ENCODE measurements at regions not wholly inside any gene's neighbourhood (a gene's known extent, or its start where the extent isn't known, plus 50 kb on each side); places are given as distances from the start of the nearest gene placed in this dataset.

DNA sequence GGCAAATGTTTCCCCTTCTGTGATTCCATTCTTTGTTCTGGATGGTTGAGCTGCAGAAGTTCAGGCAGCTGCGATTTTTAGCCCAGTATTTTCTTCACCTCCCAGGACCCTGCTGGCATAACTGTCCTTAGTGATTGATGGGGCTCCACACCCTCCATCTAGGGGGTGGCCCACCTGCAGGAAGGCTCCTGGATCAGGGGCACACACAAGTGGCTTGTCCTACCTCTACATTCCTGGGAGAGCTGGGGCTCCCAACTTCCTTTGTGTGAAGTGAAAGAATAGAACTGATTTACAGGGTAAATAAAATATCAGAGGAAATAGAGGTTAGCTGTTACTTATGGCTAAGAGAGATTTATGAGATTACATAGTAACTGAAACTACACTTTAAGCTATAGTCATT, 129.5 kb upstream of the MAP3K7 start:
- H2BK12ac ChIP-seq (ENCODE audit: insufficient read length, low read depth, low read length), result no peak overlapping the region
- Mint-ChIP-seq H3K27ac (no peak overlapping the region), H3K9me3 (no peaks in the 10 kb centered on the region), H3K4me1 (peaks cover 2 to 9% of the 10 kb centered on the region in 2 experiments; a peak in 2 of 4 replicates), H3K36me3 (ENCODE audit: insufficient read depth in 1 of 3, low read depth in 3 of 3) (no peaks in the 10 kb centered on the region), H3K27me3 (ENCODE audit: low read depth) (no peaks in the 10 kb centered on the region; the same call in 1 of the 2 replicates), H3K4me3 (no peak overlapping the region)
- H4K5ac ChIP-seq (ENCODE audit: insufficient read length, low read depth, low read length), result no peak overlapping the region
- no CpG with 5 or more reads among the region's 1 CpG for WGBS (ENCODE audit: extremely low coverage, insufficient read length, low lambda C conversion rate)
- H3K14ac ChIP-seq (ENCODE audit: insufficient read depth, low read length), result no peak overlapping the region
- no peaks in the 10 kb centered on the region for H3K79me1 ChIP-seq (ENCODE audit: insufficient read depth, low read depth, low read length, poor library complexity, severe bottlenecking)
- H4K91ac ChIP-seq (ENCODE audit: insufficient read length, low read depth, low read length), result no peak overlapping the region
- no peak overlapping the region for H3K18ac ChIP-seq (ENCODE audit: insufficient read length, low read depth, low read length)
- H3K23ac ChIP-seq (ENCODE audit: insufficient read length, low read depth, low read length), result no peak overlapping the region
- no peaks in the 10 kb centered on the region for H3K27me3 ChIP-seq (ENCODE audit: insufficient read depth, low read length)
- no peaks in the 10 kb centered on the region for H3K79me2 ChIP-seq (ENCODE audit: insufficient read depth, low read length)
- no peak overlapping the region for H2AFZ ChIP-seq (ENCODE audit: low read length)
- H3K27ac ChIP-seq (ENCODE audit: insufficient read length, low read depth, low read length), result no peak overlapping the region
- no peaks in the 10 kb centered on the region for H3K23me2 ChIP-seq (ENCODE audit: insufficient read length, low read depth, low read length, poor library complexity, severe bottlenecking)
- H4K20me1 ChIP-seq (ENCODE audit: control insufficient read depth, insufficient read depth, insufficient read length), result no peaks in the 10 kb centered on the region
- TF ChIP-seq, protein P1, sequence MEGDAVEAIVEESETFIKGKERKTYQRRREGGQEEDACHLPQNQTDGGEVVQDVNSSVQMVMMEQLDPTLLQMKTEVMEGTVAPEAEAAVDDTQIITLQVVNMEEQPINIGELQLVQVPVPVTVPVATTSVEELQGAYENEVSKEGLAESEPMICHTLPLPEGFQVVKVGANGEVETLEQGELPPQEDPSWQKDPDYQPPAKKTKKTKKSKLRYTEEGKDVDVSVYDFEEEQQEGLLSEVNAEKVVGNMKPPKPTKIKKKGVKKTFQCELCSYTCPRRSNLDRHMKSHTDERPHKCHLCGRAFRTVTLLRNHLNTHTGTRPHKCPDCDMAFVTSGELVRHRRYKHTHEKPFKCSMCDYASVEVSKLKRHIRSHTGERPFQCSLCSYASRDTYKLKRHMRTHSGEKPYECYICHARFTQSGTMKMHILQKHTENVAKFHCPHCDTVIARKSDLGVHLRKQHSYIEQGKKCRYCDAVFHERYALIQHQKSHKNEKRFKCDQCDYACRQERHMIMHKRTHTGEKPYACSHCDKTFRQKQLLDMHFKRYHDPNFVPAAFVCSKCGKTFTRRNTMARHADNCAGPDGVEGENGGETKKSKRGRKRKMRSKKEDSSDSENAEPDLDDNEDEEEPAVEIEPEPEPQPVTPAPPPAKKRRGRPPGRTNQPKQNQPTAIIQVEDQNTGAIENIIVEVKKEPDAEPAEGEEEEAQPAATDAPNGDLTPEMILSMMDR (conservative IDR thresholded peaks at IDR 0.05), result no peak
- H3K56ac ChIP-seq (ENCODE audit: insufficient read length, low read depth, low read length), result no peak overlapping the region
- no peaks in the 10 kb centered on the region; the same call in 1 of the 2 replicates for H3K4me1 ChIP-seq (ENCODE audit: insufficient read depth, low read length)
- H2BK15ac ChIP-seq (ENCODE audit: low read depth, low read length), result no peak overlapping the region
- H3K4ac ChIP-seq (ENCODE audit: low read depth, low read length), result no peak overlapping the region
- no peak overlapping the region for H2BK5ac ChIP-seq (ENCODE audit: insufficient read length, low read length)
- no peaks in the 10 kb centered on the region for H3K9me3 ChIP-seq (ENCODE audit: control insufficient read depth, low read depth, low read length)
- no peak overlapping the region for H3K9ac ChIP-seq (ENCODE audit: extremely low read depth, insufficient read length, low read length)
- DNase-seq, result no peak
- H2AK5ac ChIP-seq (ENCODE audit: insufficient read length, low read length), result no peak overlapping the region
- H2BK20ac ChIP-seq (ENCODE audit: low read depth, low read length, poor library complexity, severe bottlenecking), result no peak overlapping the region
- no peak overlapping the region for H2BK120ac ChIP-seq (ENCODE audit: low read depth, low read length, poor library complexity, severe bottlenecking)
- no peak overlapping the region for H3K4me2 ChIP-seq (ENCODE audit: insufficient read depth, insufficient read length, low read length)
- H3T11ph ChIP-seq (ENCODE audit: low read length), result no peak overlapping the region
- no peak overlapping the region for H4K8ac ChIP-seq (replicated peaks; ENCODE audit: insufficient read length, low read depth, low read length)

Data from H9 (cell line).